Nephron progenitor cell (in vitro differentiated cells): ENCODE measurements at regions not wholly inside any gene's neighbourhood (a gene's known extent, or its start where the extent isn't known, plus 50 kb on each side); places are given as distances from the start of the nearest gene placed in this dataset.

ENCODE experiments used
- DNase-seq: peaks from one replicate; pipeline ENCODE4 v3.0.0; 2021
- H3K27ac Mint-ChIP-seq: 2 replicates; pipeline ENCODE4 v1.8.0; 2021; ENCODE audit warnings: mild to moderate bottlenecking, moderate library complexity, mixed read lengths
- H3K27me3 Mint-ChIP-seq: 2 replicates; pipeline ENCODE4 v1.8.0; 2021; ENCODE audit warnings: mild to moderate bottlenecking, low read depth, mixed read lengths; ENCODE audit not compliant: poor library complexity
- H3K36me3 Mint-ChIP-seq: 2 replicates; pipeline ENCODE4 v1.8.0; 2021; ENCODE audit warnings: low read depth, mixed read lengths
- H3K4me1 Mint-ChIP-seq: 2 replicates; pipeline ENCODE4 v1.8.0; 2021; ENCODE audit warnings: mixed read lengths
- H3K4me3 Mint-ChIP-seq: 2 replicates; pipeline ENCODE4 v1.8.0; 2021; ENCODE audit warnings: mild to moderate bottlenecking, moderate library complexity, mixed read lengths
- H3K9me3 Mint-ChIP-seq: 2 replicates; pipeline ENCODE4 v1.8.0; 2021; ENCODE audit warnings: mild to moderate bottlenecking, moderate library complexity, mixed read lengths
- CTCF ChIP-seq: fragments of 200-600 bp; sonication (generic); IDR thresholded peaks from 2 replicates; pipeline ENCODE4 v1.5.0; 2021; ENCODE audit warnings: antibody characterized with exemption

GRCh38 chr1:96296991-96297390 is 424.6 kb upstream of the PTBP2 start:
- no peaks in the 10 kb centered on the region for H3K9me3 Mint-ChIP-seq
- H3K4me1 Mint-ChIP-seq, result no peaks in the 10 kb centered on the region
- no peak for DNase-seq
- H3K27me3 Mint-ChIP-seq, result no peaks in the 10 kb centered on the region
- H3K4me3 Mint-ChIP-seq, result no peak overlapping the region
- H3K36me3 Mint-ChIP-seq, result no peaks in the 10 kb centered on the region
- no peak overlapping the region for H3K27ac Mint-ChIP-seq
- TF ChIP-seq CTCF, result no peak

- no peaks in the 10 kb centered on the region for H3K9me3 Mint-ChIP-seq
- no peak for DNase-seq
- peaks cover 4% of the 10 kb centered on the region for H3K27me3 Mint-ChIP-seq
- no peak overlapping the region for H3K4me3 Mint-ChIP-seq
- H3K36me3 Mint-ChIP-seq, result no peaks in the 10 kb centered on the region
- H3K4me1 Mint-ChIP-seq, result no peaks in the 10 kb centered on the region
- no peak for TF ChIP-seq CTCF
- H3K27ac Mint-ChIP-seq, result no peak overlapping the region
Observed at GRCh38 chr1:96306809-96307560, 414.6 kb upstream of the PTBP2 start.

GRCh38 chr1:96308314-96308713 is 413.3 kb upstream of the PTBP2 start:
- H3K27me3 Mint-ChIP-seq, result peaks cover 4% of the 10 kb centered on the region
- no peak for TF ChIP-seq CTCF
- H3K9me3 Mint-ChIP-seq, result no peaks in the 10 kb centered on the region
- H3K4me3 Mint-ChIP-seq, result no peak overlapping the region
- no peak overlapping the region for H3K27ac Mint-ChIP-seq
- H3K4me1 Mint-ChIP-seq, result no peaks in the 10 kb centered on the region
- no peaks in the 10 kb centered on the region for H3K36me3 Mint-ChIP-seq
- no peak for DNase-seq

GRCh38 chr1:96309783-96310182 is 411.8 kb upstream of the PTBP2 start:
- H3K9me3 Mint-ChIP-seq, result no peaks in the 10 kb centered on the region

DNA sequence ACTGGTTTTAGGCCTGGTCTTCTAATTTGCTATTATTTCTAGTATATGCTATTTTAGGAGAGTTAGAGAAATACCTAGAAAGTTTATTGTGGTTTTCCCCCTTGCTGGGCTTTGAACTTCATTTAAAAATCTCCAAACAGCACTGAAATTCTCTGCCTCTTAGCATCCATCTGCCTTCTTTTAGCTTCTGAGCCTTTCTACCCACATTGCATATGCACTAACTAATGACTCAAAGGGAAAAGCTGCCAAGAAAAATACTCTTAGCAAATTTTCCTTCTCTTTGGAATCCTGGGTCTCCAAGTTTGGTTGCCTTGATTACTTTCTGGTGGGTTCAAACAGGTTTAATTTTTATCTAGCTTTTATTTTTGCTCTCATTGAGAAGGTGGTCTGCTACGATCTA is 408.4 kb upstream of the PTBP2 start:
- TF ChIP-seq CTCF, result no peak
- Mint-ChIP-seq H3K4me1 (no peaks in the 10 kb centered on the region), H3K36me3 (no peaks in the 10 kb centered on the region)

More at GRCh38 chr1:96309783-96310182, 411.8 kb upstream of the PTBP2 start:
- H3K4me1 Mint-ChIP-seq, result no peaks in the 10 kb centered on the region
- H3K4me3 Mint-ChIP-seq, result no peak overlapping the region
- TF ChIP-seq CTCF, result no peak
- no peak for DNase-seq
- H3K27me3 Mint-ChIP-seq, result peaks cover 4% of the 10 kb centered on the region
- H3K27ac Mint-ChIP-seq, result no peak overlapping the region
- H3K36me3 Mint-ChIP-seq, result no peaks in the 10 kb centered on the region

DNA sequence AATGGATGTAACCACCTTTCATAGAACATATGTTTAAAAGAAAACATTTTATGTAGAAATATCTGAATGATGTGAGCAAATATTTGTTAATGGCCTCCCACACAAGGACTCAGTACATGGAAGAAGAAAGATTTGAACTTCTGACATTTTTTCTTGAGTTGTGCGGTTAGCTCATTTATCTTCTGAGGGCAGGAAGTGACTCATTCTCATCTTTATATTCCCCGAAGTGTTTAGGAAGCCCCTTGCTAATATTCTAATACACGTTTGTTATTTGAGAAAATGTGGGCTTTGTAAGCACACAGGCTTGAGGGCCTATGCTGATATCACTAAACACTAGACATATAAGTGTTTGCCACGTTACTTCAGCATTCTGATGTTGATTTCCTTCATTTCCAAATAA is 392.5 kb upstream of the PTBP2 start:
- TF ChIP-seq CTCF, result no peak
- no peaks in the 10 kb centered on the region for H3K27me3 Mint-ChIP-seq
- no peak for DNase-seq
- H3K4me1 Mint-ChIP-seq, result no peaks in the 10 kb centered on the region
- no peak overlapping the region for H3K4me3 Mint-ChIP-seq
- H3K36me3 Mint-ChIP-seq, result no peaks in the 10 kb centered on the region
- no peak overlapping the region for H3K27ac Mint-ChIP-seq
- no peaks in the 10 kb centered on the region for H3K9me3 Mint-ChIP-seq

More for the DNA sequence above, 408.4 kb upstream of the PTBP2 start:
- no peak overlapping the region for H3K27ac Mint-ChIP-seq
- no peak overlapping the region for H3K4me3 Mint-ChIP-seq
- H3K27me3 Mint-ChIP-seq, result no peaks in the 10 kb centered on the region
- no peak for DNase-seq
- no peaks in the 10 kb centered on the region for H3K9me3 Mint-ChIP-seq
